ENCODE measurements at regions not wholly inside any gene's neighbourhood (a gene's known extent, or its start where the extent isn't known, plus 50 kb on each side); places are given as distances from the start of the nearest gene placed in this dataset.
"Not testable (repeated sequence)": the region's sequence is repeated elsewhere in the genome, so short reads cannot be mapped to it uniquely, and the experiment has no call there.

GRCh38 chr14:106642090-106642489 is 1115.7 kb downstream of the TMEM121 start:
- no peak for TF ChIP-seq MYC (IDR thresholded peaks at IDR 0.05; ENCODE audit: low read depth, low read length)
- TF ChIP-seq, protein P1, sequence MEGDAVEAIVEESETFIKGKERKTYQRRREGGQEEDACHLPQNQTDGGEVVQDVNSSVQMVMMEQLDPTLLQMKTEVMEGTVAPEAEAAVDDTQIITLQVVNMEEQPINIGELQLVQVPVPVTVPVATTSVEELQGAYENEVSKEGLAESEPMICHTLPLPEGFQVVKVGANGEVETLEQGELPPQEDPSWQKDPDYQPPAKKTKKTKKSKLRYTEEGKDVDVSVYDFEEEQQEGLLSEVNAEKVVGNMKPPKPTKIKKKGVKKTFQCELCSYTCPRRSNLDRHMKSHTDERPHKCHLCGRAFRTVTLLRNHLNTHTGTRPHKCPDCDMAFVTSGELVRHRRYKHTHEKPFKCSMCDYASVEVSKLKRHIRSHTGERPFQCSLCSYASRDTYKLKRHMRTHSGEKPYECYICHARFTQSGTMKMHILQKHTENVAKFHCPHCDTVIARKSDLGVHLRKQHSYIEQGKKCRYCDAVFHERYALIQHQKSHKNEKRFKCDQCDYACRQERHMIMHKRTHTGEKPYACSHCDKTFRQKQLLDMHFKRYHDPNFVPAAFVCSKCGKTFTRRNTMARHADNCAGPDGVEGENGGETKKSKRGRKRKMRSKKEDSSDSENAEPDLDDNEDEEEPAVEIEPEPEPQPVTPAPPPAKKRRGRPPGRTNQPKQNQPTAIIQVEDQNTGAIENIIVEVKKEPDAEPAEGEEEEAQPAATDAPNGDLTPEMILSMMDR (IDR thresholded peaks at IDR 0.05; ENCODE audit: extremely low read depth in 1 of 2, insufficient read depth in 1 of 2, low read depth in 1 of 2, low read length in 2 of 2) = no peak
- no peak for TF ChIP-seq POLR2A (IDR thresholded peaks at IDR 0.05; ENCODE audit: low read depth, low read length)
- TF ChIP-seq MAX (IDR thresholded peaks at IDR 0.05; ENCODE audit: insufficient read depth, insufficient read length) = no peak
- TF ChIP-seq GATA2 (IDR thresholded peaks at IDR 0.05; ENCODE audit: insufficient read depth, insufficient read length, low read depth, low read length) = no peak
- no peak for TF ChIP-seq EZH2 (IDR thresholded peaks at IDR 0.05; ENCODE audit: borderline replicate concordance, low read depth, low read length, severe bottlenecking)
- no peak for TF ChIP-seq POLR2AphosphoS5 (IDR thresholded peaks at IDR 0.05; ENCODE audit: insufficient read depth, low read depth, low read length)
- no peak for TF ChIP-seq JUN (IDR thresholded peaks at IDR 0.05; ENCODE audit: borderline replicate concordance, insufficient read depth, insufficient read length, low read depth)
- DNase-seq (ENCODE audit: low read depth, low spot score) (no peak), FAIRE-seq (no peak)
- CTCF ChIA-PET = no interaction called here
- H4K20me1 ChIP-seq (replicated peaks; ENCODE audit: control insufficient read depth, extremely low read depth, insufficient read depth, low read length) = no peaks in the 10 kb centered on the region
- peaks cover 3% of the 10 kb centered on the region for H3K9me3 ChIP-seq (replicated peaks; ENCODE audit: control insufficient read depth, insufficient read depth, low read length)
- H3K27me3 ChIP-seq (ENCODE audit: control insufficient read depth in 2 of 2, insufficient read depth in 2 of 2, low read length in 2 of 2) = no peaks in the 10 kb centered on the region
- no TSS peak for BruUV-seq (replicated peaks)
- POLR2A ChIA-PET = no interaction called here
- no peaks in the 10 kb centered on the region for H3K79me2 ChIP-seq (ENCODE audit: control insufficient read depth, insufficient read depth, low read length)
- dilution Hi-C loops (cut with MboI; ENCODE audit: extremely low pct_ligation_motif_present, low sequenced_read_pairs) = no loop called here
- H3K9ac ChIP-seq (replicated peaks; ENCODE audit: extremely low read depth, insufficient read depth, low read length) = no peak overlapping the region
- H2AFZ ChIP-seq (ENCODE audit: low read depth, low read length) = no peak overlapping the region
- H3K9me1 ChIP-seq (replicated peaks; ENCODE audit: control insufficient read depth, extremely low read depth, insufficient read depth, low read length) = no peaks in the 10 kb centered on the region
- intact Hi-C loops (cut with micrococcal nuclease) = no loop called here
- H3K4me3 ChIP-seq (replicated peaks in 1 of 3; ENCODE audit: insufficient read depth in 1 of 3, low read depth in 1 of 3, low read length in 3 of 3) = no peak overlapping the region
- no peaks in the 10 kb centered on the region for H3K4me1 ChIP-seq (ENCODE audit: control insufficient read depth, extremely low read depth, insufficient read depth, low read length)
- no peaks in the 10 kb centered on the region for H3K36me3 ChIP-seq (ENCODE audit: control insufficient read depth in 2 of 2, extremely low read depth in 1 of 2, insufficient read depth in 2 of 2, low read length in 2 of 2)
- no peak overlapping the region for H3K27ac ChIP-seq (ENCODE audit: insufficient read depth, low read depth, low read length)
- H3K4me2 ChIP-seq (ENCODE audit: insufficient read depth, low read length) = no peak overlapping the region

- DNase-seq (ENCODE audit: low read depth, low spot score); H3K36me3 ChIP-seq (ENCODE audit: control insufficient read depth in 2 of 2, extremely low read depth in 1 of 2, insufficient read depth in 2 of 2, low read length in 2 of 2); H4K20me1 ChIP-seq (replicated peaks; ENCODE audit: control insufficient read depth, extremely low read depth, insufficient read depth, low read length); FAIRE-seq; intact Hi-C loops (cut with micrococcal nuclease); H2AFZ ChIP-seq (ENCODE audit: low read depth, low read length); H3K27ac ChIP-seq (ENCODE audit: insufficient read depth, low read depth, low read length); H3K4me2 ChIP-seq (ENCODE audit: insufficient read depth, low read length); H3K27me3 ChIP-seq (ENCODE audit: control insufficient read depth in 2 of 2, insufficient read depth in 2 of 2, low read length in 2 of 2); H3K4me3 ChIP-seq (replicated peaks in 1 of 3; ENCODE audit: insufficient read depth in 1 of 3, low read depth in 1 of 3, low read length in 3 of 3); H3K9me3 ChIP-seq (replicated peaks; ENCODE audit: control insufficient read depth, insufficient read depth, low read length); dilution Hi-C loops (cut with MboI; ENCODE audit: extremely low pct_ligation_motif_present, low sequenced_read_pairs); H3K9me1 ChIP-seq (replicated peaks; ENCODE audit: control insufficient read depth, extremely low read depth, insufficient read depth, low read length); H3K4me1 ChIP-seq (ENCODE audit: control insufficient read depth, extremely low read depth, insufficient read depth, low read length); H3K9ac ChIP-seq (replicated peaks; ENCODE audit: extremely low read depth, insufficient read depth, low read length); BruUV-seq (replicated peaks); H3K79me2 ChIP-seq (ENCODE audit: control insufficient read depth, insufficient read depth, low read length); CTCF ChIA-PET; POLR2A ChIA-PET: not testable (repeated sequence)
These were observed 1116.6 kb downstream of the TMEM121 start for GRCh38 chr14:106642971-106643370.

- dilution Hi-C loops (cut with MboI; ENCODE audit: extremely low pct_ligation_motif_present, low sequenced_read_pairs) = not testable (repeated sequence)
These were observed 1122.5 kb downstream of the TMEM121 start for GRCh38 chr14:106648874-106649273.

More at GRCh38 chr14:106648874-106649273, 1122.5 kb downstream of the TMEM121 start:
- CTCF ChIA-PET; H3K4me2 ChIP-seq (ENCODE audit: insufficient read depth, low read length); H3K4me3 ChIP-seq (replicated peaks in 1 of 3; ENCODE audit: insufficient read depth in 1 of 3, low read depth in 1 of 3, low read length in 3 of 3); BruUV-seq (replicated peaks); H3K9ac ChIP-seq (replicated peaks; ENCODE audit: extremely low read depth, insufficient read depth, low read length); H3K36me3 ChIP-seq (ENCODE audit: control insufficient read depth in 2 of 2, extremely low read depth in 1 of 2, insufficient read depth in 2 of 2, low read length in 2 of 2); H3K9me3 ChIP-seq (replicated peaks; ENCODE audit: control insufficient read depth, insufficient read depth, low read length); H3K27ac ChIP-seq (ENCODE audit: insufficient read depth, low read depth, low read length); H3K27me3 ChIP-seq (ENCODE audit: control insufficient read depth in 2 of 2, insufficient read depth in 2 of 2, low read length in 2 of 2); H3K4me1 ChIP-seq (ENCODE audit: control insufficient read depth, extremely low read depth, insufficient read depth, low read length); DNase-seq (ENCODE audit: low read depth, low spot score); intact Hi-C loops (cut with micrococcal nuclease); H3K79me2 ChIP-seq (ENCODE audit: control insufficient read depth, insufficient read depth, low read length); H3K9me1 ChIP-seq (replicated peaks; ENCODE audit: control insufficient read depth, extremely low read depth, insufficient read depth, low read length); FAIRE-seq; H4K20me1 ChIP-seq (replicated peaks; ENCODE audit: control insufficient read depth, extremely low read depth, insufficient read depth, low read length); H2AFZ ChIP-seq (ENCODE audit: low read depth, low read length); POLR2A ChIA-PET: not testable (repeated sequence)

Data from endothelial cell of umbilical vein (primary cell).